ENCODE measurements at regions not wholly inside any gene's neighbourhood (a gene's known extent, or its start where the extent isn't known, plus 50 kb on each side); places are given as distances from the start of the nearest gene placed in this dataset.

DNA sequence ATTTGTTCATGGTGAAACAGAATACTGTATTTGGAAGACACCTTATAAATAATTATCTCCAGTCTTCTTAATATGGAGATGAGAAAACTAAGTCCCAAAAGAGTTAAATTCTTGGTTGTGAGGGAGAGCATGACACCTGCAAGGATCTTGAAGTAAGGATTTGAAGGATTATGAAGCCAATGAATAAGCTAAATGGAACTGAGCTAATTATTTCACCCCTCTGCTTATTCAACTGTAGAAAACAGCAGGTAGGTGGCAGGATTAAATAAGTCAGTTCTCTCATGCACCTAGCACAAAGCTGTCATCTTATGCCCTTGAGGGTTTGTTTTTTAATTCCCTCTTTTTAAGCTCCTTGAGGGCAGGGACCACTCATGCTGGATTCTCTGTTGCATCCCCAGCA, 457.3 kb downstream of the ETS1 start:
- TF ChIP-seq, protein P1, sequence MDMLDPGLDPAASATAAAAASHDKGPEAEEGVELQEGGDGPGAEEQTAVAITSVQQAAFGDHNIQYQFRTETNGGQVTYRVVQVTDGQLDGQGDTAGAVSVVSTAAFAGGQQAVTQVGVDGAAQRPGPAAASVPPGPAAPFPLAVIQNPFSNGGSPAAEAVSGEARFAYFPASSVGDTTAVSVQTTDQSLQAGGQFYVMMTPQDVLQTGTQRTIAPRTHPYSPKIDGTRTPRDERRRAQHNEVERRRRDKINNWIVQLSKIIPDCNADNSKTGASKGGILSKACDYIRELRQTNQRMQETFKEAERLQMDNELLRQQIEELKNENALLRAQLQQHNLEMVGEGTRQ (CRISPR knock-in tag; IDR thresholded peaks at IDR 0.05) = no peak
- TF ChIP-seq, protein P2, sequence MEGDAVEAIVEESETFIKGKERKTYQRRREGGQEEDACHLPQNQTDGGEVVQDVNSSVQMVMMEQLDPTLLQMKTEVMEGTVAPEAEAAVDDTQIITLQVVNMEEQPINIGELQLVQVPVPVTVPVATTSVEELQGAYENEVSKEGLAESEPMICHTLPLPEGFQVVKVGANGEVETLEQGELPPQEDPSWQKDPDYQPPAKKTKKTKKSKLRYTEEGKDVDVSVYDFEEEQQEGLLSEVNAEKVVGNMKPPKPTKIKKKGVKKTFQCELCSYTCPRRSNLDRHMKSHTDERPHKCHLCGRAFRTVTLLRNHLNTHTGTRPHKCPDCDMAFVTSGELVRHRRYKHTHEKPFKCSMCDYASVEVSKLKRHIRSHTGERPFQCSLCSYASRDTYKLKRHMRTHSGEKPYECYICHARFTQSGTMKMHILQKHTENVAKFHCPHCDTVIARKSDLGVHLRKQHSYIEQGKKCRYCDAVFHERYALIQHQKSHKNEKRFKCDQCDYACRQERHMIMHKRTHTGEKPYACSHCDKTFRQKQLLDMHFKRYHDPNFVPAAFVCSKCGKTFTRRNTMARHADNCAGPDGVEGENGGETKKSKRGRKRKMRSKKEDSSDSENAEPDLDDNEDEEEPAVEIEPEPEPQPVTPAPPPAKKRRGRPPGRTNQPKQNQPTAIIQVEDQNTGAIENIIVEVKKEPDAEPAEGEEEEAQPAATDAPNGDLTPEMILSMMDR (IDR thresholded peaks at IDR 0.05) = no peak
- TF ChIP-seq ZNF138 (CRISPR knock-in tag; conservative IDR thresholded peaks at IDR 0.05) = no peak
- no peak for TF ChIP-seq PRRX2 (CRISPR knock-in tag; IDR thresholded peaks at IDR 0.05)
- TF ChIP-seq TEAD1 (CRISPR knock-in tag; IDR thresholded peaks at IDR 0.05) = no peak
- TF ChIP-seq KAT7 (CRISPR knock-in tag; IDR thresholded peaks at IDR 0.05; ENCODE audit: borderline replicate concordance) = no peak
- TF ChIP-seq, protein P3, sequence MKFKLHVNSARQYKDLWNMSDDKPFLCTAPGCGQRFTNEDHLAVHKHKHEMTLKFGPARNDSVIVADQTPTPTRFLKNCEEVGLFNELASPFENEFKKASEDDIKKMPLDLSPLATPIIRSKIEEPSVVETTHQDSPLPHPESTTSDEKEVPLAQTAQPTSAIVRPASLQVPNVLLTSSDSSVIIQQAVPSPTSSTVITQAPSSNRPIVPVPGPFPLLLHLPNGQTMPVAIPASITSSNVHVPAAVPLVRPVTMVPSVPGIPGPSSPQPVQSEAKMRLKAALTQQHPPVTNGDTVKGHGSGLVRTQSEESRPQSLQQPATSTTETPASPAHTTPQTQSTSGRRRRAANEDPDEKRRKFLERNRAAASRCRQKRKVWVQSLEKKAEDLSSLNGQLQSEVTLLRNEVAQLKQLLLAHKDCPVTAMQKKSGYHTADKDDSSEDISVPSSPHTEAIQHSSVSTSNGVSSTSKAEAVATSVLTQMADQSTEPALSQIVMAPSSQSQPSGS (CRISPR knock-in tag; IDR thresholded peaks at IDR 0.05; ENCODE audit: borderline replicate concordance, low read depth) = no peak
- TF ChIP-seq, protein P4, sequence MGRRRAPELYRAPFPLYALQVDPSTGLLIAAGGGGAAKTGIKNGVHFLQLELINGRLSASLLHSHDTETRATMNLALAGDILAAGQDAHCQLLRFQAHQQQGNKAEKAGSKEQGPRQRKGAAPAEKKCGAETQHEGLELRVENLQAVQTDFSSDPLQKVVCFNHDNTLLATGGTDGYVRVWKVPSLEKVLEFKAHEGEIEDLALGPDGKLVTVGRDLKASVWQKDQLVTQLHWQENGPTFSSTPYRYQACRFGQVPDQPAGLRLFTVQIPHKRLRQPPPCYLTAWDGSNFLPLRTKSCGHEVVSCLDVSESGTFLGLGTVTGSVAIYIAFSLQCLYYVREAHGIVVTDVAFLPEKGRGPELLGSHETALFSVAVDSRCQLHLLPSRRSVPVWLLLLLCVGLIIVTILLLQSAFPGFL (CRISPR knock-in tag; IDR thresholded peaks at IDR 0.05; ENCODE audit: borderline replicate concordance) = no peak

Data from WTC11 (cell line).